ENCODE measurements at regions not wholly inside any gene's neighbourhood (a gene's known extent, or its start where the extent isn't known, plus 50 kb on each side); places are given as distances from the start of the nearest gene placed in this dataset.

- no peak for TF ChIP-seq CTCF (IDR thresholded peaks at IDR 0.05)
- no peak for TF ChIP-seq POLR2A (IDR thresholded peaks at IDR 0.05)
Measured at GRCh38 chr12:124440031-124440626, 127.3 kb downstream of the NCOR2 start.
